Neural progenitor cell (in vitro differentiated cells): ENCODE measurements at regions not wholly inside any gene's neighbourhood (a gene's known extent, or its start where the extent isn't known, plus 50 kb on each side); places are given as distances from the start of the nearest gene placed in this dataset.

Experiments used
- DNase-seq: peaks from one replicate; pipeline ENCODE4 v3.0.0-alpha.2; 2016; ENCODE audit warnings: low spot score
- H2AFZ ChIP-seq: fragments of 200-600 bp; sonication (generic); replicated peaks from 2 replicates; pipeline ENCODE4 v1.6.1; 2016; ENCODE audit warnings: antibody characterized with exemption
- H3F3A ChIP-seq: fragments of 200-600 bp; sonication (generic); 2 replicates; pipeline ENCODE4 v1.6.1; 2016; ENCODE audit warnings: antibody characterized with exemption, low read depth
- H3K27ac ChIP-seq: fragments of 200-600 bp; sonication (generic); 2 replicates; pipeline ENCODE4 v1.5.1; 2016; ENCODE audit warnings: mild to moderate bottlenecking
- H3K27me3 ChIP-seq: fragments of 200-600 bp; sonication (generic); 2 replicates; pipeline ENCODE4 v1.6.1; 2016; ENCODE audit warnings: mild to moderate bottlenecking, moderate library complexity
- H3K36me3 ChIP-seq: fragments of 200-600 bp; sonication (generic); 2 replicates; pipeline ENCODE4 v1.5.1; 2016
- H3K4me1 ChIP-seq: fragments of 200-600 bp; sonication (generic); 2 replicates; pipeline ENCODE4 v1.6.1; 2016; ENCODE audit warnings: mixed run types
- H3K4me2 ChIP-seq: fragments of 200-600 bp; sonication (generic); 2 replicates; pipeline ENCODE4 v1.6.1; 2016
- H3K4me3 ChIP-seq: fragments of 200-600 bp; sonication (generic); 2 replicates; pipeline ENCODE4 v1.5.1; 2016
- H3K79me2 ChIP-seq: fragments of 200-600 bp; sonication (generic); 2 replicates; pipeline ENCODE4 v1.6.1; 2016; ENCODE audit warnings: low read depth
- H3K9ac ChIP-seq: fragments of 200-600 bp; sonication (generic); 2 replicates; pipeline ENCODE4 v1.6.1; 2016
- H3K9me3 ChIP-seq: fragments of 200-600 bp; sonication (generic); 2 replicates; pipeline ENCODE4 v1.5.1; 2016; ENCODE audit warnings: low read depth
- H4K20me1 ChIP-seq: fragments of 200-600 bp; sonication (generic); 2 replicates; pipeline ENCODE4 v1.6.1; 2016; ENCODE audit warnings: low read depth
- H3K27ac Mint-ChIP-seq: 3 replicates; pipeline ENCODE4 v1.8.0; 2021; ENCODE audit warnings: mixed read lengths
- H3K27me3 Mint-ChIP-seq: 2 replicates; pipeline ENCODE4 v1.8.0; 2022; ENCODE audit warnings: low read depth, mild to moderate bottlenecking, inconsistent platforms, moderate library complexity, mixed read lengths; ENCODE audit not compliant: insufficient read depth
- H3K36me3 Mint-ChIP-seq: 3 replicates; pipeline ENCODE4 v1.8.0; 2021; ENCODE audit warnings: mixed read lengths
- H3K4me1 Mint-ChIP-seq: 3 replicates; pipeline ENCODE4 v1.8.0; 2021; ENCODE audit warnings: mixed read lengths
- H3K4me3 Mint-ChIP-seq: 3 replicates; pipeline ENCODE4 v1.8.0; 2021; ENCODE audit warnings: mild to moderate bottlenecking, moderate library complexity, mixed read lengths
- H3K9me3 Mint-ChIP-seq: 3 replicates; pipeline ENCODE4 v1.8.0; 2020; ENCODE audit warnings: mixed read lengths
- CTCF ChIP-seq: fragments of 200-600 bp; sonication (generic); IDR thresholded peaks from 2 replicates; pipeline ENCODE4 v1.5.1; 2017; ENCODE audit warnings: antibody characterized with exemption, mild to moderate bottlenecking
- EZH2 ChIP-seq: fragments of 200-600 bp; sonication (generic); IDR thresholded peaks from 2 replicates; pipeline ENCODE4 v1.6.1; 2017; ENCODE audit warnings: antibody characterized with exemption, mild to moderate bottlenecking, moderate library complexity
- EZH2phosphoT487 ChIP-seq: fragments of 200-600 bp; sonication (generic); IDR thresholded peaks from 2 replicates; pipeline ENCODE4 v1.6.1; 2017; ENCODE audit warnings: antibody characterized with exemption

DNA sequence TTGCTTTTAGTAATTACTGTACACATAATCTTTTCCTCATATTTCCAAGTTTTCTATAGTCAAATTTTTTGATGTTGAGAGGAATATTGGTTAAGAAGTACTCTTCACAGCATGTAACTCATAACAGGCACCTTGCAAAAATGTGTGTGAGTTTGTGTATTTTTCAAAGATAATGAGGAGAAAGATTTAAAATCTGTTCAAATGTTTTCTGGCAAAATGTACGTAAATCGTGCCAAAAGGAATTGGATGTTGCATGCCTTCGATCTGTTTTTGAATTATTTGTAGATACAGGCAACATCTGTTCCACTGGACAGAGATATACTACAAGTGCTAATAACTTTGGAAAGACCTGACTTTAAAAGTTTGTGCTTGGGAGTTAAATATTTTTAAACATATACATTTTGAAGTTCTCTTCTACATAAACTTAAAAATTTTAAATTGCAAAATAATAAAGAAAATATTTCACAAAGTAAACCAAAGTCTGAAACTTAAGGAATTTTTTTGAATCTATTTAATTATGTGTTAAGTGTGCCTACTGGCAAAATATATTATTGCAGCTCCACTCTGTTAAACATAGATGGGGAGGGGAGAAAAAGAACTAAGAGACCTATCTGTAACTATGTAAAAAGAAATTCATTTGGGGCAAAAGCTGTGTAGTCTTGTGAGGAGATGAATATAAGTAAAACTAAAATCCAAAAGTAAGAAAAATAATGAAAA lies 133.5 kb upstream of the UBE2E3 start:
- H3K4me1 Mint-ChIP-seq, result no peaks in the 10 kb centered on the region
- H3K27me3 Mint-ChIP-seq, result no peaks in the 10 kb centered on the region
- H3K36me3 ChIP-seq, result no peaks in the 10 kb centered on the region
- H3K36me3 Mint-ChIP-seq, result no peaks in the 10 kb centered on the region
- H4K20me1 ChIP-seq, result no peaks in the 10 kb centered on the region
- no peaks in the 10 kb centered on the region for H3K9me3 Mint-ChIP-seq
- no peak for DNase-seq
- H3K9ac ChIP-seq, result no peak overlapping the region
- no peaks in the 10 kb centered on the region for H3K4me1 ChIP-seq
- no peak overlapping the region for H2AFZ ChIP-seq
- H3K9me3 ChIP-seq, result no peaks in the 10 kb centered on the region
- no peak overlapping the region for H3K4me3 Mint-ChIP-seq
- H3K4me3 ChIP-seq, result no peak overlapping the region
- H3K27ac ChIP-seq, result no peak overlapping the region
- no peak overlapping the region for H3K27ac Mint-ChIP-seq
- no peak overlapping the region for H3K4me2 ChIP-seq
- no peaks in the 10 kb centered on the region for H3K79me2 ChIP-seq
- H3K27me3 ChIP-seq, result no peaks in the 10 kb centered on the region
- H3F3A ChIP-seq, result no peaks in the 10 kb centered on the region
- TF ChIP-seq EZH2phosphoT487 (no peak), CTCF (peak; percentile 12)

DNA sequence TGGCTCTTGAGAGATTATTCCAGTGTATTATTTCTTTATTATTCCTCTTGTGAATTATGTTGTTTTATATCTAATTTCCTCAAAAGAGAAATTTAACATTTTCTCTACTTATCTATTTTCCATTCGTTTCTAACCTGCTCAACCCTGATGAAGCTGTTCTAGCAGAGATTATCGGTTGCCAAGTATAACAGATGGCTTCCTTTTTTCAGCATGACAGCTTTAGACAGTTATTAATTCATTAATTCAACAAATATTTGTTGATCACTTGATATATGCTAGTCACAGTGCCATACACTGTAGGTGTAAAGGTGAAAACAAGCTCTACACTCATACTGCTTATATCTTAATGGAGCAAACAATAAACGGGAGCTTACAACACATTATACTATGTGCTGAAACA lies 137.9 kb upstream of the UBE2E3 start:
- peak overlapping the region; percentile 10 for H2AFZ ChIP-seq
- H3K27me3 ChIP-seq, result no peaks in the 10 kb centered on the region
- H4K20me1 ChIP-seq, result no peaks in the 10 kb centered on the region
- H3K9ac ChIP-seq, result no peak overlapping the region
- no peak overlapping the region for H3K27ac ChIP-seq
- Mint-ChIP-seq H3K27ac (no peak overlapping the region), H3K4me1 (no peaks in the 10 kb centered on the region), H3K36me3 (no peaks in the 10 kb centered on the region), H3K9me3 (no peaks in the 10 kb centered on the region), H3K4me3 (no peak overlapping the region), H3K27me3 (no peaks in the 10 kb centered on the region)
- H3K4me1 ChIP-seq, result no peaks in the 10 kb centered on the region
- H3F3A ChIP-seq, result no peaks in the 10 kb centered on the region
- H3K4me3 ChIP-seq, result no peak overlapping the region
- no peaks in the 10 kb centered on the region for H3K36me3 ChIP-seq
- no peaks in the 10 kb centered on the region for H3K9me3 ChIP-seq
- no peak for DNase-seq
- H3K4me2 ChIP-seq, result no peak overlapping the region
- no peaks in the 10 kb centered on the region for H3K79me2 ChIP-seq
- TF ChIP-seq EZH2phosphoT487, result no peak
- TF ChIP-seq CTCF, result no peak
- no peak for TF ChIP-seq EZH2

- no peak overlapping the region for H3K9ac ChIP-seq
- H3F3A ChIP-seq, result no peaks in the 10 kb centered on the region
- no peaks in the 10 kb centered on the region for H3K9me3 ChIP-seq
- Mint-ChIP-seq H3K4me1 (no peaks in the 10 kb centered on the region), H3K9me3 (no peaks in the 10 kb centered on the region), H3K27ac (no peak overlapping the region), H3K27me3 (no peaks in the 10 kb centered on the region), H3K36me3 (no peaks in the 10 kb centered on the region), H3K4me3 (no peak overlapping the region)
- no peaks in the 10 kb centered on the region for H4K20me1 ChIP-seq
- H2AFZ ChIP-seq, result no peak overlapping the region
- DNase-seq, result no peak
- no peaks in the 10 kb centered on the region for H3K4me1 ChIP-seq
- H3K27me3 ChIP-seq, result no peaks in the 10 kb centered on the region
- no peak overlapping the region for H3K4me2 ChIP-seq
- TF ChIP-seq EZH2 (no peak), EZH2phosphoT487 (no peak), CTCF (no peak)
- H3K4me3 ChIP-seq, result no peak overlapping the region
- no peaks in the 10 kb centered on the region for H3K36me3 ChIP-seq
- no peaks in the 10 kb centered on the region for H3K79me2 ChIP-seq
- H3K27ac ChIP-seq, result no peak overlapping the region
Measured at GRCh38 chr2:180840641-180841040, 139.8 kb upstream of the UBE2E3 start.
